H9 (cell line): ENCODE measurements at regions not wholly inside any gene's neighbourhood (a gene's known extent, or its start where the extent isn't known, plus 50 kb on each side); places are given as distances from the start of the nearest gene placed in this dataset.

Experiments used
- DNase-seq: peaks from one replicate; pipeline ENCODE4 v3.0.0-alpha.2; 2017
- H2AFZ ChIP-seq: one replicate; pipeline ENCODE4 v1.6.1; 2013; ENCODE audit warnings: mild to moderate bottlenecking, low read length, control low read depth, moderate library complexity
- H2AK5ac ChIP-seq: 2 replicates; pipeline ENCODE4 v1.6.1; 2013; ENCODE audit warnings: low read length, control low read depth, mixed read lengths; ENCODE audit not compliant: insufficient read length
- H2BK120ac ChIP-seq: one replicate; pipeline ENCODE4 v1.6.1; 2013; ENCODE audit warnings: low read depth, mild to moderate bottlenecking, low read length, control low read depth, inconsistent platforms; ENCODE audit not compliant: poor library complexity, severe bottlenecking
- H2BK12ac ChIP-seq: 2 replicates; pipeline ENCODE4 v1.6.1; 2013; ENCODE audit warnings: low read length, control low read depth, mixed read lengths, low read depth; ENCODE audit not compliant: insufficient read length
- H2BK15ac ChIP-seq: 2 replicates; pipeline ENCODE4 v1.6.1; 2013; ENCODE audit warnings: low read depth, low read length, control low read depth
- H2BK20ac ChIP-seq: one replicate; pipeline ENCODE4 v1.6.1; 2013; ENCODE audit warnings: low read depth, mild to moderate bottlenecking, low read length, control low read depth, inconsistent platforms; ENCODE audit not compliant: poor library complexity, severe bottlenecking
- H2BK5ac ChIP-seq: 2 replicates; pipeline ENCODE4 v1.6.1; 2013; ENCODE audit warnings: low read length, control low read depth, mixed read lengths; ENCODE audit not compliant: insufficient read length
- H3K14ac ChIP-seq: 2 replicates; pipeline ENCODE4 v1.6.1; 2013; ENCODE audit warnings: low read length, control low read depth; ENCODE audit not compliant: insufficient read depth
- H3K18ac ChIP-seq: 2 replicates; pipeline ENCODE4 v1.6.1; 2013; ENCODE audit warnings: low read depth, mild to moderate bottlenecking, mixed read lengths, low read length, control low read depth; ENCODE audit not compliant: insufficient read length
- H3K23ac ChIP-seq: 2 replicates; pipeline ENCODE4 v1.6.1; 2013; ENCODE audit warnings: low read length, control low read depth, mixed read lengths, low read depth; ENCODE audit not compliant: insufficient read length
- H3K23me2 ChIP-seq: 2 replicates; pipeline ENCODE4 v1.6.1; 2013; ENCODE audit warnings: low read depth, mild to moderate bottlenecking, mixed read lengths, low read length, control low read depth; ENCODE audit not compliant: insufficient read length, poor library complexity, severe bottlenecking
- H3K27ac ChIP-seq: 2 replicates; pipeline ENCODE4 v1.5.1; 2013; ENCODE audit warnings: low read length, control low read depth, mixed read lengths, low read depth; ENCODE audit not compliant: insufficient read length
- H3K27me3 ChIP-seq: 2 replicates; pipeline ENCODE4 v1.6.1; 2013; ENCODE audit warnings: low read length, control low read depth, inconsistent platforms; ENCODE audit not compliant: insufficient read depth
- H3K4ac ChIP-seq: 2 replicates; pipeline ENCODE4 v1.6.1; 2013; ENCODE audit warnings: low read depth, mild to moderate bottlenecking, control low read depth, inconsistent platforms, low read length, moderate library complexity
- H3K4me1 ChIP-seq: 2 replicates; pipeline ENCODE4 v1.6.1; 2013; ENCODE audit warnings: low read length, control low read depth, inconsistent platforms; ENCODE audit not compliant: insufficient read depth
- H3K4me2 ChIP-seq: 2 replicates; pipeline ENCODE4 v1.6.1; 2013; ENCODE audit warnings: low read length, control low read depth, mixed read lengths; ENCODE audit not compliant: insufficient read length, insufficient read depth
- H3K56ac ChIP-seq: 2 replicates; pipeline ENCODE4 v1.6.1; 2013; ENCODE audit warnings: low read depth, mild to moderate bottlenecking, mixed read lengths, low read length, control low read depth; ENCODE audit not compliant: insufficient read length
- H3K79me1 ChIP-seq: 2 replicates; pipeline ENCODE4 v1.6.1; 2013; ENCODE audit warnings: low read depth, mild to moderate bottlenecking, moderate library complexity, low read length, control low read depth, inconsistent platforms; ENCODE audit not compliant: insufficient read depth, poor library complexity, severe bottlenecking
- H3K79me2 ChIP-seq: 2 replicates; pipeline ENCODE4 v1.6.1; 2013; ENCODE audit warnings: low read length, control low read depth, inconsistent platforms; ENCODE audit not compliant: insufficient read depth
- H3K9ac ChIP-seq: 2 replicates; pipeline ENCODE4 v1.6.1; 2013; ENCODE audit warnings: low read length, control low read depth, mixed read lengths; ENCODE audit not compliant: insufficient read length; ENCODE audit errors: extremely low read depth
- H3K9me3 ChIP-seq: one replicate; pipeline ENCODE4 v1.6.1; 2013; ENCODE audit warnings: low read depth, low read length, inconsistent platforms; ENCODE audit not compliant: control insufficient read depth
- H3T11ph ChIP-seq: one replicate; pipeline ENCODE4 v1.6.1; 2013; ENCODE audit warnings: mild to moderate bottlenecking, low read length, control low read depth, inconsistent platforms
- H4K20me1 ChIP-seq: one replicate; pipeline ENCODE4 v1.6.1; 2013; ENCODE audit not compliant: control insufficient read depth, insufficient read length, insufficient read depth
- H4K5ac ChIP-seq: 2 replicates; pipeline ENCODE4 v1.6.1; 2013; ENCODE audit warnings: low read depth, mild to moderate bottlenecking, mixed read lengths, low read length, control low read depth; ENCODE audit not compliant: insufficient read length
- H4K8ac ChIP-seq: replicated peaks from 2 replicates; pipeline ENCODE4 v1.6.1; 2013; ENCODE audit warnings: low read length, control low read depth, mixed read lengths, low read depth; ENCODE audit not compliant: insufficient read length
- H4K91ac ChIP-seq: 2 replicates; pipeline ENCODE4 v1.6.1; 2013; ENCODE audit warnings: low read depth, mild to moderate bottlenecking, moderate library complexity, mixed read lengths, low read length, control low read depth; ENCODE audit not compliant: insufficient read length
- H3K27ac Mint-ChIP-seq, 3 experiments: 2 replicates in 2 of 3; 3 replicates in 1 of 3; pipeline ENCODE4 v1.8.0; 2020 to 2021; ENCODE audit warnings: mixed read lengths in 3 of 3, mild to moderate bottlenecking in 1 of 3, moderate library complexity in 1 of 3
- H3K27me3 Mint-ChIP-seq: 2 replicates; pipeline ENCODE4 v1.8.0; 2021; ENCODE audit warnings: low read depth, mild to moderate bottlenecking, moderate library complexity, mixed read lengths
- H3K36me3 Mint-ChIP-seq, 3 experiments: 2 replicates in 2 of 3; 3 replicates in 1 of 3; pipeline ENCODE4 v1.8.0; 2020 to 2021; ENCODE audit warnings: low read depth in 3 of 3, mixed read lengths in 3 of 3; ENCODE audit not compliant: insufficient read depth in 1 of 3
- H3K4me1 Mint-ChIP-seq, 2 experiments: 2 replicates each; pipeline ENCODE4 v1.8.0; 2020; ENCODE audit warnings: mixed read lengths in 2 of 2
- H3K4me3 Mint-ChIP-seq, 2 experiments: 2 replicates in 1 of 2; 3 replicates in 1 of 2; pipeline ENCODE4 v1.8.0; 2020 to 2021; ENCODE audit warnings: mild to moderate bottlenecking in 2 of 2, mixed read lengths in 2 of 2, moderate library complexity in 1 of 2
- H3K9me3 Mint-ChIP-seq, 2 experiments: 2 replicates in 1 of 2; 3 replicates in 1 of 2; pipeline ENCODE4 v1.8.0; 2020; ENCODE audit warnings: mild to moderate bottlenecking in 2 of 2, mixed read lengths in 2 of 2, moderate library complexity in 1 of 2
- WGBS: extraction: QIAGEN DNeasy Blood & Tissue Kit; methylation state at CpG from one replicate; pipeline ENCODE4 v1.1.7; 2013; ENCODE audit warnings: missing lambda C conversion rate, low lambda C conversion rate, mixed read lengths; ENCODE audit not compliant: insufficient read length; ENCODE audit errors: extremely low coverage; 5-methylcytosine and 5-hydroxymethylcytosine counted together
- TF ChIP-seq, protein P1 (sequence below): fragments of 200-600 bp; sonication (generic); conservative IDR thresholded peaks from 3 replicates; pipeline ENCODE4 v1.8.0; 2021; ENCODE audit warnings: antibody characterized with exemption, mild to moderate bottlenecking

DNA sequence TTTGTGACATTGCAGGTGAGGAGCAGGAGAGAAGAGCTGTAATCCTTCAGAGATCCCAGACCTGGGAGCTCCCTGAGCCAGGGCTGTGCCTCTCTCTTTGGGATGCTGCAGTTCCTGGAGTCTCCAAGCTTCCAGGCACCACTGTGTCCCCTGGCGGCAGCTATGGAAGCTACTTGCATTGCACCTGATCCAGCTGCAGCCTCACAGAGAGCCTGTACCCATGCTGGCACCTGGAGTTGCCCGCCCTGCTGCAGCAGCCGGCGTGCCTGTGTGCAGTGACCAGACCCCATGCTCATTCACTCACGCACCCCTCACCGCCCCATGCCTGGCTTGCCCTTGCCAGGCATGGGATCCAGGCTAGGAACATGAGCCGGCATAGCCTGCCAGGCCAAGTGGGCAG, 51.8 kb upstream of the MED9 start:
- H3K79me1 ChIP-seq = no peaks in the 10 kb centered on the region
- Mint-ChIP-seq H3K27ac (no peak overlapping the region), H3K9me3 (peaks cover 22 to 31% of the 10 kb centered on the region in 2 experiments), H3K36me3 (peaks cover 0 to 6% (median 3%) of the 10 kb centered on the region in 3 experiments; a peak in 3 of 7 replicates), H3K4me3 (no peak overlapping the region), H3K4me1 (no peaks in the 10 kb centered on the region; a peak in 1 of 4 replicates), H3K27me3 (peaks cover 41% of the 10 kb centered on the region)
- no peak overlapping the region for H2AK5ac ChIP-seq
- no peak overlapping the region for H2BK15ac ChIP-seq
- H4K5ac ChIP-seq = no peak overlapping the region
- TF ChIP-seq, protein P1, sequence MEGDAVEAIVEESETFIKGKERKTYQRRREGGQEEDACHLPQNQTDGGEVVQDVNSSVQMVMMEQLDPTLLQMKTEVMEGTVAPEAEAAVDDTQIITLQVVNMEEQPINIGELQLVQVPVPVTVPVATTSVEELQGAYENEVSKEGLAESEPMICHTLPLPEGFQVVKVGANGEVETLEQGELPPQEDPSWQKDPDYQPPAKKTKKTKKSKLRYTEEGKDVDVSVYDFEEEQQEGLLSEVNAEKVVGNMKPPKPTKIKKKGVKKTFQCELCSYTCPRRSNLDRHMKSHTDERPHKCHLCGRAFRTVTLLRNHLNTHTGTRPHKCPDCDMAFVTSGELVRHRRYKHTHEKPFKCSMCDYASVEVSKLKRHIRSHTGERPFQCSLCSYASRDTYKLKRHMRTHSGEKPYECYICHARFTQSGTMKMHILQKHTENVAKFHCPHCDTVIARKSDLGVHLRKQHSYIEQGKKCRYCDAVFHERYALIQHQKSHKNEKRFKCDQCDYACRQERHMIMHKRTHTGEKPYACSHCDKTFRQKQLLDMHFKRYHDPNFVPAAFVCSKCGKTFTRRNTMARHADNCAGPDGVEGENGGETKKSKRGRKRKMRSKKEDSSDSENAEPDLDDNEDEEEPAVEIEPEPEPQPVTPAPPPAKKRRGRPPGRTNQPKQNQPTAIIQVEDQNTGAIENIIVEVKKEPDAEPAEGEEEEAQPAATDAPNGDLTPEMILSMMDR = peak; percentile 23; the same call in 1 of the 3 replicates
- no peak overlapping the region for H2BK120ac ChIP-seq
- no peak overlapping the region for H3K4me2 ChIP-seq
- no peaks in the 10 kb centered on the region for H3K9me3 ChIP-seq
- no peak overlapping the region; the same call in 1 of the 2 replicates for H3K14ac ChIP-seq
- peak; percentile 54 for DNase-seq
- H3K9ac ChIP-seq = no peak overlapping the region
- H3K56ac ChIP-seq = no peak overlapping the region
- no peak overlapping the region for H3K18ac ChIP-seq
- no peak overlapping the region for H2BK5ac ChIP-seq
- H3K23ac ChIP-seq = no peak overlapping the region
- WGBS = no CpG with 5 or more reads among the region's 7 CpGs
- no peak overlapping the region for H2BK20ac ChIP-seq
- H3K4ac ChIP-seq = no peak overlapping the region
- H2AFZ ChIP-seq = no peak overlapping the region
- no peak overlapping the region for H2BK12ac ChIP-seq
- H4K20me1 ChIP-seq = no peaks in the 10 kb centered on the region
- H3K4me1 ChIP-seq = no peaks in the 10 kb centered on the region
- no peaks in the 10 kb centered on the region; the same call in 1 of the 2 replicates for H3K27me3 ChIP-seq
- H4K8ac ChIP-seq = no peak overlapping the region
- H3K23me2 ChIP-seq = no peaks in the 10 kb centered on the region
- no peak overlapping the region for H3T11ph ChIP-seq
- H3K27ac ChIP-seq = no peak overlapping the region
- no peaks in the 10 kb centered on the region for H3K79me2 ChIP-seq
- H4K91ac ChIP-seq = no peak overlapping the region
